WTC11 (cell line): ENCODE measurements at regions not wholly inside any gene's neighbourhood (a gene's known extent, or its start where the extent isn't known, plus 50 kb on each side); places are given as distances from the start of the nearest gene placed in this dataset.

Source experiments
- ATAC-seq: fragments of 200-7000 bp; cut with Tn5 transposase; 2 replicates; pipeline ENCODE4 v1.10.0; 2021; ENCODE audit warnings: mild to moderate bottlenecking, moderate library complexity
- CTCF ChIA-PET: fragments of 300-600 bp; sonication (Branson Sonifier 250); formaldehyde crosslinking; loops from one replicate; lab custom pipeline; 2021; ENCODE audit warnings: antibody characterized with exemption; lab: Charles Lee
- POLR2A ChIA-PET: fragments of 350-600 bp; sonication (Branson Sonifier 250); formaldehyde crosslinking; loops from one replicate; lab custom pipeline; 2021; ENCODE audit warnings: antibody characterized with exemption; lab: Charles Lee
- DNase-seq: peaks from one replicate; pipeline ENCODE4 v3.0.0; 2021; ENCODE audit warnings: low spot score
- H3K27ac Mint-ChIP-seq: 2 replicates; pipeline ENCODE4 v1.8.0; 2021; ENCODE audit warnings: mixed read lengths
- H3K27me3 Mint-ChIP-seq: 2 replicates; pipeline ENCODE4 v1.8.0; 2021; ENCODE audit warnings: low read depth, mild to moderate bottlenecking, moderate library complexity, mixed read lengths
- H3K36me3 Mint-ChIP-seq: 2 replicates; pipeline ENCODE4 v1.8.0; 2021; ENCODE audit warnings: mixed read lengths
- H3K4me1 Mint-ChIP-seq: 2 replicates; pipeline ENCODE4 v1.8.0; 2022; ENCODE audit warnings: mixed read lengths
- H3K4me3 Mint-ChIP-seq: 2 replicates; pipeline ENCODE4 v1.8.0; 2021; ENCODE audit warnings: mild to moderate bottlenecking, moderate library complexity, mixed read lengths
- H3K9me3 Mint-ChIP-seq: 2 replicates; pipeline ENCODE4 v1.8.0; 2021; ENCODE audit warnings: mixed read lengths
- ATF3 ChIP-seq: sonication (generic); formaldehyde crosslinking; conservative IDR thresholded peaks from 2 replicates; pipeline ENCODE4 v1.8.1; 2022; ENCODE audit warnings: mild to moderate bottlenecking, missing genetic modification reagents
- E2F1 ChIP-seq: sonication (generic); formaldehyde crosslinking; IDR thresholded peaks from 2 replicates; pipeline ENCODE4 v1.8.0; 2022; ENCODE audit warnings: mild to moderate bottlenecking, missing genetic modification reagents
- E2F4 ChIP-seq: sonication (generic); formaldehyde crosslinking; IDR thresholded peaks from 2 replicates; pipeline ENCODE4 v1.8.1; 2022; ENCODE audit warnings: low read depth, mild to moderate bottlenecking, moderate library complexity, missing genetic modification reagents, borderline replicate concordance
- FOXP4 ChIP-seq: sonication (generic); formaldehyde crosslinking; IDR thresholded peaks from 2 replicates; pipeline ENCODE4 v1.8.0; 2022; ENCODE audit warnings: mild to moderate bottlenecking, missing genetic modification reagents
- GRHL2 ChIP-seq: fragments of 250-450 bp; sonication (Bioruptor Pico); IDR thresholded peaks from 2 replicates; pipeline ENCODE4 v1.8.0; 2022; ENCODE audit warnings: mild to moderate bottlenecking, moderate library complexity; ENCODE audit not compliant: insufficient replicate concordance, severe bottlenecking
- IRF1 ChIP-seq: sonication (generic); formaldehyde crosslinking; IDR thresholded peaks from 2 replicates; pipeline ENCODE4 v1.8.0; 2023; ENCODE audit warnings: missing genetic modification reagents
- NR3C1 ChIP-seq: sonication (generic); formaldehyde crosslinking; conservative IDR thresholded peaks from 2 replicates; pipeline ENCODE4 v1.8.1; 2023; ENCODE audit warnings: low read depth, mild to moderate bottlenecking, missing genetic modification reagents
- RORB ChIP-seq: fragments of 250-450 bp; sonication (Bioruptor Pico); IDR thresholded peaks from 2 replicates; pipeline ENCODE4 v1.9.0; 2021; ENCODE audit warnings: mild to moderate bottlenecking
- TEAD1 ChIP-seq: sonication (generic); formaldehyde crosslinking; IDR thresholded peaks from 2 replicates; pipeline ENCODE4 v1.8.0; 2022; ENCODE audit warnings: mild to moderate bottlenecking, missing genetic modification reagents
- USF1 ChIP-seq: sonication (generic); formaldehyde crosslinking; IDR thresholded peaks from 2 replicates; pipeline ENCODE4 v1.8.0; 2022; ENCODE audit warnings: mild to moderate bottlenecking, missing genetic modification reagents
- ZNF425 ChIP-seq: fragments of 250-450 bp; sonication (Bioruptor Pico); conservative IDR thresholded peaks from 2 replicates; pipeline ENCODE4 v1.9.0; 2021; ENCODE audit warnings: mild to moderate bottlenecking
- ZNF671 ChIP-seq: fragments of 250-450 bp; sonication (Bioruptor Pico); IDR thresholded peaks from 2 replicates; pipeline ENCODE4 v1.8.0; 2021; ENCODE audit warnings: mild to moderate bottlenecking

GRCh38 chr12:94829552-94829951 lies 173.9 kb downstream of the NDUFA12 start (continued):
- TF ChIP-seq FOXP4 (CRISPR knock-in tag): no peak
- TF ChIP-seq, all 79 proteins: peak for 0

GRCh38 chr12:94819011-94819410 lies 168.7 kb upstream of the TMCC3 start:
- Mint-ChIP-seq H3K27me3 (peaks cover 22% of the 10 kb centered on the region), H3K4me1 (peaks cover 29% of the 10 kb centered on the region), H3K36me3 (peaks cover 19% of the 10 kb centered on the region), H3K27ac (no peak overlapping the region), H3K9me3 (peaks cover 22% of the 10 kb centered on the region), H3K4me3 (no peak overlapping the region)
- ATAC-seq (no peak), DNase-seq (no peak)
- TF ChIP-seq E2F1 (CRISPR knock-in tag): no peak
- no peak for TF ChIP-seq E2F4 (CRISPR knock-in tag)
- TF ChIP-seq IRF1 (CRISPR knock-in tag): no peak
- TF ChIP-seq ZNF671 (CRISPR knock-in tag): no peak
- TF ChIP-seq ATF3 (CRISPR knock-in tag): no peak
- no peak for TF ChIP-seq FOXP4 (CRISPR knock-in tag)
- TF ChIP-seq TEAD1 (CRISPR knock-in tag): no peak
- TF ChIP-seq NR3C1 (CRISPR knock-in tag): no peak
- no peak for TF ChIP-seq ZNF425 (CRISPR knock-in tag)
- TF ChIP-seq GRHL2: no peak
- no peak for TF ChIP-seq USF1 (CRISPR knock-in tag)
- TF ChIP-seq RORB (CRISPR knock-in tag): no peak
- CTCF ChIA-PET: interaction anchor here (1.8 kb wide), 1 partner anchor 57 kb away, joined by 7 read pairs; no protein-coding TSS in a partner anchor
- POLR2A ChIA-PET: interaction anchor here (0.6 kb wide), 1 partner anchor 141 kb away, joined by 10 read pairs; no protein-coding TSS in a partner anchor
